Ovary (tissue), 7 donors: ENCODE measurements at regions not wholly inside any gene's neighbourhood (a gene's known extent, or its start where the extent isn't known, plus 50 kb on each side); places are given as distances from the start of the nearest gene placed in this dataset.
"Not testable (repeated sequence)": the region's sequence is repeated elsewhere in the genome, so short reads cannot be mapped to it uniquely, and the experiment has no call there.

ENCODE experiments used
- DNase-seq, 5 donors: peaks; one replicate each; pipeline ENCODE4 v3.0.0-alpha.2; 2019 to 2020
- H3K27ac ChIP-seq, 2 donors: fragments of 200-600 bp; one replicate each; pipeline versions ENCODE4 v1.5.1 to v1.8.0; 2019 to 2022
- H3K27me3 ChIP-seq: fragments of 200-600 bp; one replicate; pipeline ENCODE4 v1.8.0; 2022
- H3K36me3 ChIP-seq: fragments of 200-600 bp; sonication (generic); one replicate; pipeline ENCODE4 v1.5.1; 2019
- H3K4me1 ChIP-seq: one replicate; pipeline ENCODE4 v1.8.1; 2013; ENCODE audit warnings: mild to moderate bottlenecking, moderate library complexity; ENCODE audit not compliant: insufficient read depth
- H3K4me3 ChIP-seq: fragments of 200-600 bp; sonication (generic); one replicate; pipeline ENCODE4 v1.5.1; 2017
- H3K9me3 ChIP-seq, 2 donors: fragments of 200-600 bp in 1 of 2; sonication (generic) in 1 of 2; one replicate each; pipeline versions ENCODE4 v1.5.1 to v1.8.1; 2013 to 2019; ENCODE audit warnings: mild to moderate bottlenecking in 1 of 2, moderate library complexity in 1 of 2
- CTCF ChIP-seq, 3 donors: fragments of 450-650 bp in 2 of 3; fragments of 200-600 bp in 1 of 3; IDR thresholded peaks; one replicate each; pipeline versions ENCODE4 v1.5.1 to v1.8.0; 2016 to 2022; ENCODE audit warnings: antibody characterized with exemption in 3 of 3, mild to moderate bottlenecking in 1 of 3
- EP300 ChIP-seq: sonication (generic); formaldehyde crosslinking; IDR thresholded peaks from one replicate; pipeline ENCODE4 v1.6.1; 2017; ENCODE audit warnings: antibody characterized with exemption
- POLR2A ChIP-seq: fragments of 450-650 bp; IDR thresholded peaks from one replicate; pipeline ENCODE4 v1.6.1; 2017; ENCODE audit warnings: antibody characterized with exemption, mild to moderate bottlenecking, moderate library complexity
- WGBS, 3 donors: extraction: QIAGEN DNeasy Blood & Tissue Kit in 1 of 3; methylation state at CpG; one replicate each; pipeline versions ENCODE4 v1.1.5 to v1.1.7; 2013 to 2017; 5-methylcytosine and 5-hydroxymethylcytosine counted together
- intact Hi-C, 4 donors: fragments of 100-400 bp; cut with DNase I; formaldehyde crosslinking; loops; one replicate each; pipeline versions ENCODE4 v1.11.0 to v1.15.1; 2022 to 2023
- donor health status: DM: no; HTN: no; CAD: no; lungs with moderate emphysema.
- donor health status: DM: no; HTN: no; CAD: no.
- donor health status: Bipolar disorder and iron deficiency.
- donor health status: DM: no; HTN: no; CAD: no.
- donor health status: DM: yes; HTN: yes; CAD: no.

GRCh38 chr12:127150028-127150427, 1116.9 kb upstream of the TMEM132C start:
- 69 to 76% (median 71%) methylated on average over 3 of the region's 3 CpGs for WGBS, 3 donors
- TF ChIP-seq EP300, result no peak
- intact Hi-C loops, result no loop called here

GRCh38 chr12:127150479-127150878, 1116.5 kb upstream of the TMEM132C start:
- Histone ChIP-seq H3K4me1 (peaks cover 6% of the 10 kb centered on the region), H3K4me3 (no peak overlapping the region), H3K9me3 (no peaks in the 10 kb centered on the region), H3K36me3 (no peaks in the 10 kb centered on the region), H3K27me3 (no peaks in the 10 kb centered on the region), H3K27ac (no peak overlapping the region)
- DNase-seq, result no peak
- intact Hi-C loops, result no loop called here
- WGBS, 3 donors, result 73 to 78% (median 78%) methylated on average over 4 of the region's 4 CpGs
- TF ChIP-seq EP300, result no peak
- no peak for TF ChIP-seq CTCF (IDR thresholded peaks at IDR 0.05)
- no peak for TF ChIP-seq POLR2A

More at GRCh38 chr12:127150028-127150427, 1116.9 kb upstream of the TMEM132C start:
- DNase-seq, result no peak
- H3K4me1 ChIP-seq, result peaks cover 6% of the 10 kb centered on the region
- H3K9me3 ChIP-seq, result no peaks in the 10 kb centered on the region
- no peak overlapping the region for H3K4me3 ChIP-seq
- no peaks in the 10 kb centered on the region for H3K36me3 ChIP-seq
- H3K27me3 ChIP-seq, result no peaks in the 10 kb centered on the region
- no peak overlapping the region for H3K27ac ChIP-seq

- Histone ChIP-seq H3K36me3 (no peaks in the 10 kb centered on the region), H3K4me3 (no peak overlapping the region), H3K9me3 (no peaks in the 10 kb centered on the region), H3K27me3 (no peaks in the 10 kb centered on the region), H3K4me1 (peaks cover 6% of the 10 kb centered on the region), H3K27ac (no peak overlapping the region)
- no peak for TF ChIP-seq CTCF (IDR thresholded peaks at IDR 0.05)
- no peak for TF ChIP-seq POLR2A
- no peak for TF ChIP-seq EP300
- no peak for DNase-seq
- intact Hi-C loops, result no loop called here
- WGBS, 3 donors, result 88 to 96% (median 93%) methylated on average over 4 of the region's 4 CpGs
These were observed 1116.0 kb upstream of the TMEM132C start for GRCh38 chr12:127150956-127151355.

- TF ChIP-seq POLR2A (no peak), EP300 (no peak), CTCF (IDR thresholded peaks at IDR 0.05) (no peak)
- no peaks in the 10 kb centered on the region for H3K27me3 ChIP-seq
- no peaks in the 10 kb centered on the region for H3K9me3 ChIP-seq
- intact Hi-C loops, result no loop called here
- H3K36me3 ChIP-seq, result no peaks in the 10 kb centered on the region
- H3K4me3 ChIP-seq, result no peak overlapping the region
- H3K27ac ChIP-seq, result no peak overlapping the region
- WGBS, 3 donors, result 89 to 94% (median 89%) methylated on average over 14 to 15 of the region's 15 CpGs
- no peaks in the 10 kb centered on the region for H3K4me1 ChIP-seq
- no peak for DNase-seq
These were observed 1113.0 kb upstream of the TMEM132C start for GRCh38 chr12:127153996-127154395.

GRCh38 chr12:127154830-127155229, 1112.1 kb upstream of the TMEM132C start:
- H3K27ac ChIP-seq, H3K27me3 ChIP-seq, H3K4me1 ChIP-seq, H3K4me3 ChIP-seq, H3K9me3 ChIP-seq, H3K36me3 ChIP-seq, DNase-seq, intact Hi-C loops: not testable (repeated sequence)
- 95 to 100% (median 97%) methylated on average over 1 of the region's 1 CpG for WGBS, 3 donors

GRCh38 chr12:127155935-127156619, 1110.9 kb upstream of the TMEM132C start:
- 78 to 87% (median 83%) methylated on average over 5 of the region's 5 CpGs for WGBS, 3 donors
- DNase-seq, H3K4me3 ChIP-seq, H3K4me1 ChIP-seq, H3K36me3 ChIP-seq, H3K27ac ChIP-seq, intact Hi-C loops, H3K27me3 ChIP-seq, H3K9me3 ChIP-seq: not testable (repeated sequence)

GRCh38 chr12:127157501-127158366, 1109.2 kb upstream of the TMEM132C start:
- H3K9me3 ChIP-seq, H3K4me1 ChIP-seq, intact Hi-C loops, DNase-seq, H3K36me3 ChIP-seq, H3K4me3 ChIP-seq, H3K27ac ChIP-seq, H3K27me3 ChIP-seq: not testable (repeated sequence)
- WGBS, 3 donors, result 85 to 90% (median 90%) methylated on average over 8 of the region's 8 CpGs
